ENCODE measurements at regions not wholly inside any gene's neighbourhood (a gene's known extent, or its start where the extent isn't known, plus 50 kb on each side); places are given as distances from the start of the nearest gene placed in this dataset.

- Histone ChIP-seq H3K9me3 (no peaks in the 10 kb centered on the region), H3K27me3 (no peaks in the 10 kb centered on the region), H3K27ac (no peak overlapping the region), H3K4me1 (no peaks in the 10 kb centered on the region), H3K4me3 (no peak overlapping the region), H3K36me3 (no peaks in the 10 kb centered on the region)
- intact Hi-C loops (cut with DNase I) = no loop called here
- DNase-seq (no peak), ATAC-seq (no peak)
- TF ChIP-seq CTCF (IDR thresholded peaks at IDR 0.05) = no peak
Observed at GRCh38 chr20:12670301-12670700, 338.5 kb upstream of the SPTLC3 start.

GRCh38 chr20:12673352-12673751 is 335.4 kb upstream of the SPTLC3 start:
- TF ChIP-seq CTCF (IDR thresholded peaks at IDR 0.05) = no peak
- Histone ChIP-seq H3K9me3 (no peaks in the 10 kb centered on the region), H3K4me3 (no peak overlapping the region), H3K27ac (no peak overlapping the region), H3K27me3 (no peaks in the 10 kb centered on the region), H3K4me1 (no peaks in the 10 kb centered on the region), H3K36me3 (no peaks in the 10 kb centered on the region)
- DNase-seq = no peak
- ATAC-seq = no peak
- intact Hi-C loops (cut with DNase I) = no loop called here

GRCh38 chr20:12677925-12678324 is 330.8 kb upstream of the SPTLC3 start:
- TF ChIP-seq CTCF (IDR thresholded peaks at IDR 0.05) = no peak
- no peak overlapping the region for H3K4me3 ChIP-seq
- no peaks in the 10 kb centered on the region for H3K9me3 ChIP-seq
- DNase-seq (no peak), ATAC-seq (no peak)
- no peaks in the 10 kb centered on the region for H3K4me1 ChIP-seq
- H3K36me3 ChIP-seq = no peaks in the 10 kb centered on the region
- intact Hi-C loops (cut with DNase I) = no loop called here
- no peaks in the 10 kb centered on the region for H3K27me3 ChIP-seq
- H3K27ac ChIP-seq = no peak overlapping the region

- no peak for ATAC-seq
- Histone ChIP-seq H3K36me3 (no peaks in the 10 kb centered on the region), H3K27ac (no peak overlapping the region), H3K4me3 (no peak overlapping the region), H3K4me1 (no peaks in the 10 kb centered on the region), H3K27me3 (no peaks in the 10 kb centered on the region), H3K9me3 (no peaks in the 10 kb centered on the region)
- no peak for DNase-seq
- TF ChIP-seq CTCF (IDR thresholded peaks at IDR 0.05) = no peak
- intact Hi-C loops (cut with DNase I) = no loop called here
Observed at GRCh38 chr20:12679447-12679846, 329.3 kb upstream of the SPTLC3 start.

- ATAC-seq (no peak), DNase-seq (no peak)
- TF ChIP-seq CTCF (IDR thresholded peaks at IDR 0.05) = no peak
- no peak overlapping the region for H3K27ac ChIP-seq
- H3K27me3 ChIP-seq = no peaks in the 10 kb centered on the region
- no peaks in the 10 kb centered on the region for H3K4me1 ChIP-seq
- H3K36me3 ChIP-seq = no peaks in the 10 kb centered on the region
- H3K4me3 ChIP-seq = no peak overlapping the region
- H3K9me3 ChIP-seq = no peaks in the 10 kb centered on the region
- intact Hi-C loops (cut with DNase I) = no loop called here
Observed at GRCh38 chr20:12682613-12683012, 326.2 kb upstream of the SPTLC3 start.

- Histone ChIP-seq H3K4me1 (no peaks in the 10 kb centered on the region), H3K9me3 (no peaks in the 10 kb centered on the region), H3K4me3 (no peak overlapping the region), H3K36me3 (no peaks in the 10 kb centered on the region), H3K27ac (no peak overlapping the region), H3K27me3 (no peaks in the 10 kb centered on the region)
- no peak for TF ChIP-seq CTCF (IDR thresholded peaks at IDR 0.05)
- intact Hi-C loops (cut with DNase I) = no loop called here
- DNase-seq (no peak), ATAC-seq (no peak)
Observed at GRCh38 chr20:12687476-12687875, 321.3 kb upstream of the SPTLC3 start.
